H9 (cell line): ENCODE measurements at regions not wholly inside any gene's neighbourhood (a gene's known extent, or its start where the extent isn't known, plus 50 kb on each side); places are given as distances from the start of the nearest gene placed in this dataset.

Source experiments
- DNase-seq: peaks from one replicate; pipeline ENCODE4 v3.0.0-alpha.2; 2017
- H2AFZ ChIP-seq: one replicate; pipeline ENCODE4 v1.6.1; 2013; ENCODE audit warnings: mild to moderate bottlenecking, low read length, control low read depth, moderate library complexity
- H2AK5ac ChIP-seq: 2 replicates; pipeline ENCODE4 v1.6.1; 2013; ENCODE audit warnings: low read length, control low read depth, mixed read lengths; ENCODE audit not compliant: insufficient read length
- H2BK120ac ChIP-seq: one replicate; pipeline ENCODE4 v1.6.1; 2013; ENCODE audit warnings: low read depth, mild to moderate bottlenecking, low read length, control low read depth, inconsistent platforms; ENCODE audit not compliant: poor library complexity, severe bottlenecking
- H2BK12ac ChIP-seq: 2 replicates; pipeline ENCODE4 v1.6.1; 2013; ENCODE audit warnings: low read length, control low read depth, mixed read lengths, low read depth; ENCODE audit not compliant: insufficient read length
- H2BK15ac ChIP-seq: 2 replicates; pipeline ENCODE4 v1.6.1; 2013; ENCODE audit warnings: low read depth, low read length, control low read depth
- H2BK20ac ChIP-seq: one replicate; pipeline ENCODE4 v1.6.1; 2013; ENCODE audit warnings: low read depth, mild to moderate bottlenecking, low read length, control low read depth, inconsistent platforms; ENCODE audit not compliant: poor library complexity, severe bottlenecking
- H2BK5ac ChIP-seq: 2 replicates; pipeline ENCODE4 v1.6.1; 2013; ENCODE audit warnings: low read length, control low read depth, mixed read lengths; ENCODE audit not compliant: insufficient read length
- H3K14ac ChIP-seq: 2 replicates; pipeline ENCODE4 v1.6.1; 2013; ENCODE audit warnings: low read length, control low read depth; ENCODE audit not compliant: insufficient read depth
- H3K18ac ChIP-seq: 2 replicates; pipeline ENCODE4 v1.6.1; 2013; ENCODE audit warnings: low read depth, mild to moderate bottlenecking, mixed read lengths, low read length, control low read depth; ENCODE audit not compliant: insufficient read length
- H3K23ac ChIP-seq: 2 replicates; pipeline ENCODE4 v1.6.1; 2013; ENCODE audit warnings: low read length, control low read depth, mixed read lengths, low read depth; ENCODE audit not compliant: insufficient read length
- H3K23me2 ChIP-seq: 2 replicates; pipeline ENCODE4 v1.6.1; 2013; ENCODE audit warnings: low read depth, mild to moderate bottlenecking, mixed read lengths, low read length, control low read depth; ENCODE audit not compliant: insufficient read length, poor library complexity, severe bottlenecking
- H3K27ac ChIP-seq: 2 replicates; pipeline ENCODE4 v1.5.1; 2013; ENCODE audit warnings: low read length, control low read depth, mixed read lengths, low read depth; ENCODE audit not compliant: insufficient read length
- H3K27me3 ChIP-seq: 2 replicates; pipeline ENCODE4 v1.6.1; 2013; ENCODE audit warnings: low read length, control low read depth, inconsistent platforms; ENCODE audit not compliant: insufficient read depth
- H3K4ac ChIP-seq: 2 replicates; pipeline ENCODE4 v1.6.1; 2013; ENCODE audit warnings: low read depth, mild to moderate bottlenecking, control low read depth, inconsistent platforms, low read length, moderate library complexity
- H3K4me1 ChIP-seq: 2 replicates; pipeline ENCODE4 v1.6.1; 2013; ENCODE audit warnings: low read length, control low read depth, inconsistent platforms; ENCODE audit not compliant: insufficient read depth
- H3K4me2 ChIP-seq: 2 replicates; pipeline ENCODE4 v1.6.1; 2013; ENCODE audit warnings: low read length, control low read depth, mixed read lengths; ENCODE audit not compliant: insufficient read length, insufficient read depth
- H3K56ac ChIP-seq: 2 replicates; pipeline ENCODE4 v1.6.1; 2013; ENCODE audit warnings: low read depth, mild to moderate bottlenecking, mixed read lengths, low read length, control low read depth; ENCODE audit not compliant: insufficient read length
- H3K79me1 ChIP-seq: 2 replicates; pipeline ENCODE4 v1.6.1; 2013; ENCODE audit warnings: low read depth, mild to moderate bottlenecking, moderate library complexity, low read length, control low read depth, inconsistent platforms; ENCODE audit not compliant: insufficient read depth, poor library complexity, severe bottlenecking
- H3K79me2 ChIP-seq: 2 replicates; pipeline ENCODE4 v1.6.1; 2013; ENCODE audit warnings: low read length, control low read depth, inconsistent platforms; ENCODE audit not compliant: insufficient read depth
- H3K9ac ChIP-seq: 2 replicates; pipeline ENCODE4 v1.6.1; 2013; ENCODE audit warnings: low read length, control low read depth, mixed read lengths; ENCODE audit not compliant: insufficient read length; ENCODE audit errors: extremely low read depth
- H3K9me3 ChIP-seq: one replicate; pipeline ENCODE4 v1.6.1; 2013; ENCODE audit warnings: low read depth, low read length, inconsistent platforms; ENCODE audit not compliant: control insufficient read depth
- H3T11ph ChIP-seq: one replicate; pipeline ENCODE4 v1.6.1; 2013; ENCODE audit warnings: mild to moderate bottlenecking, low read length, control low read depth, inconsistent platforms
- H4K20me1 ChIP-seq: one replicate; pipeline ENCODE4 v1.6.1; 2013; ENCODE audit not compliant: control insufficient read depth, insufficient read length, insufficient read depth
- H4K5ac ChIP-seq: 2 replicates; pipeline ENCODE4 v1.6.1; 2013; ENCODE audit warnings: low read depth, mild to moderate bottlenecking, mixed read lengths, low read length, control low read depth; ENCODE audit not compliant: insufficient read length
- H4K8ac ChIP-seq: replicated peaks from 2 replicates; pipeline ENCODE4 v1.6.1; 2013; ENCODE audit warnings: low read length, control low read depth, mixed read lengths, low read depth; ENCODE audit not compliant: insufficient read length
- H4K91ac ChIP-seq: 2 replicates; pipeline ENCODE4 v1.6.1; 2013; ENCODE audit warnings: low read depth, mild to moderate bottlenecking, moderate library complexity, mixed read lengths, low read length, control low read depth; ENCODE audit not compliant: insufficient read length
- H3K27ac Mint-ChIP-seq, 3 experiments: 2 replicates in 2 of 3; 3 replicates in 1 of 3; pipeline ENCODE4 v1.8.0; 2020 to 2021; ENCODE audit warnings: mixed read lengths in 3 of 3, mild to moderate bottlenecking in 1 of 3, moderate library complexity in 1 of 3
- H3K27me3 Mint-ChIP-seq: 2 replicates; pipeline ENCODE4 v1.8.0; 2021; ENCODE audit warnings: low read depth, mild to moderate bottlenecking, moderate library complexity, mixed read lengths
- H3K36me3 Mint-ChIP-seq, 3 experiments: 2 replicates in 2 of 3; 3 replicates in 1 of 3; pipeline ENCODE4 v1.8.0; 2020 to 2021; ENCODE audit warnings: low read depth in 3 of 3, mixed read lengths in 3 of 3; ENCODE audit not compliant: insufficient read depth in 1 of 3
- H3K4me1 Mint-ChIP-seq, 2 experiments: 2 replicates each; pipeline ENCODE4 v1.8.0; 2020; ENCODE audit warnings: mixed read lengths in 2 of 2
- H3K4me3 Mint-ChIP-seq, 2 experiments: 2 replicates in 1 of 2; 3 replicates in 1 of 2; pipeline ENCODE4 v1.8.0; 2020 to 2021; ENCODE audit warnings: mild to moderate bottlenecking in 2 of 2, mixed read lengths in 2 of 2, moderate library complexity in 1 of 2
- H3K9me3 Mint-ChIP-seq, 2 experiments: 2 replicates in 1 of 2; 3 replicates in 1 of 2; pipeline ENCODE4 v1.8.0; 2020; ENCODE audit warnings: mild to moderate bottlenecking in 2 of 2, mixed read lengths in 2 of 2, moderate library complexity in 1 of 2
- WGBS: extraction: QIAGEN DNeasy Blood & Tissue Kit; methylation state at CpG from one replicate; pipeline ENCODE4 v1.1.7; 2013; ENCODE audit warnings: missing lambda C conversion rate, low lambda C conversion rate, mixed read lengths; ENCODE audit not compliant: insufficient read length; ENCODE audit errors: extremely low coverage; 5-methylcytosine and 5-hydroxymethylcytosine counted together
- TF ChIP-seq, protein P1 (sequence below): fragments of 200-600 bp; sonication (generic); conservative IDR thresholded peaks from 3 replicates; pipeline ENCODE4 v1.8.0; 2021; ENCODE audit warnings: antibody characterized with exemption, mild to moderate bottlenecking

DNA sequence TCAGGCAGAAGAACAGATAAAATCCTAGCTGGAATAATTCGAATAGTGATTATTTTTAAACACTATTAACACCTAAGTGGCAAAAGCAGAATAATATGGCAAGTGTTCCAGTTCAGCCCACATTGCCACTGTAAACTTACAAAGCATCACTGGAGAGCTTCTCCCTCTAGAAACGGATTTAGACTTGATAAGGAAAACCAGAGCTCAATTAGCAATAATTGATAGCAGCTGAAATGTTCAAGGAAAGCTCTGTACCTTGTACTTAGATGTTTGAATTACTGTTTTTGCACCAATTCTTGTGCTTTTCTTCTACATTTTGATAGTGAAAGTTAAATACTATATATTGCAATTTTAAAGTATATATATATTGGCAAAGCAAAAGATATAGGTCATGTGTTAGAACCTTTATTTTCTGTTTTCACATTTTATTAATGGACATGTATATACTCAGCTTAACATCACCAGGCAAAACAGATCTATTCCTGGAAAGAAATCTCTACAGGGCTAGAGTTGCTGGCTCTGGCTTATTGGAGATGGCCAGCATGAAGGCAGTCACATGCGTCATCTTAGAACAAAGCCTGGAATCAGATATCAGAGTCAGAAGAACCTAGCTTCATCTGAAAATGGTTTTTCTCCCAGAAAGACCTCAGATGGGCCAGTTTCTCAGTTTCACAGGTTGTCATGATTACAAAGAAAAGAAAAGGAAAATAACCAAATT, 149.1 kb upstream of the CTAGE1 start:
- H4K8ac ChIP-seq: no peak overlapping the region
- WGBS: no CpG with 5 or more reads among the region's 3 CpGs
- H2BK120ac ChIP-seq: no peak overlapping the region
- H3K18ac ChIP-seq: no peak overlapping the region
- no peaks in the 10 kb centered on the region; the same call in 1 of the 2 replicates for H3K27me3 ChIP-seq
- no peak overlapping the region for H3K56ac ChIP-seq
- no peak overlapping the region for H2AFZ ChIP-seq
- H3T11ph ChIP-seq: no peak overlapping the region
- no peak overlapping the region for H3K4ac ChIP-seq
- H4K5ac ChIP-seq: no peak overlapping the region
- no peaks in the 10 kb centered on the region for H3K23me2 ChIP-seq
- H3K27ac ChIP-seq: no peak overlapping the region
- no peak overlapping the region for H2BK12ac ChIP-seq
- no peak overlapping the region for H3K14ac ChIP-seq
- H3K9ac ChIP-seq: no peak overlapping the region
- no peak overlapping the region for H2BK15ac ChIP-seq
- H2AK5ac ChIP-seq: no peak overlapping the region
- no peak for DNase-seq
- no peaks in the 10 kb centered on the region for H3K4me1 ChIP-seq
- no peak overlapping the region for H3K4me3 Mint-ChIP-seq
- no peaks in the 10 kb centered on the region for H3K9me3 Mint-ChIP-seq
- TF ChIP-seq, protein P1, sequence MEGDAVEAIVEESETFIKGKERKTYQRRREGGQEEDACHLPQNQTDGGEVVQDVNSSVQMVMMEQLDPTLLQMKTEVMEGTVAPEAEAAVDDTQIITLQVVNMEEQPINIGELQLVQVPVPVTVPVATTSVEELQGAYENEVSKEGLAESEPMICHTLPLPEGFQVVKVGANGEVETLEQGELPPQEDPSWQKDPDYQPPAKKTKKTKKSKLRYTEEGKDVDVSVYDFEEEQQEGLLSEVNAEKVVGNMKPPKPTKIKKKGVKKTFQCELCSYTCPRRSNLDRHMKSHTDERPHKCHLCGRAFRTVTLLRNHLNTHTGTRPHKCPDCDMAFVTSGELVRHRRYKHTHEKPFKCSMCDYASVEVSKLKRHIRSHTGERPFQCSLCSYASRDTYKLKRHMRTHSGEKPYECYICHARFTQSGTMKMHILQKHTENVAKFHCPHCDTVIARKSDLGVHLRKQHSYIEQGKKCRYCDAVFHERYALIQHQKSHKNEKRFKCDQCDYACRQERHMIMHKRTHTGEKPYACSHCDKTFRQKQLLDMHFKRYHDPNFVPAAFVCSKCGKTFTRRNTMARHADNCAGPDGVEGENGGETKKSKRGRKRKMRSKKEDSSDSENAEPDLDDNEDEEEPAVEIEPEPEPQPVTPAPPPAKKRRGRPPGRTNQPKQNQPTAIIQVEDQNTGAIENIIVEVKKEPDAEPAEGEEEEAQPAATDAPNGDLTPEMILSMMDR: no peak
- no peaks in the 10 kb centered on the region for H4K20me1 ChIP-seq
- H3K27me3 Mint-ChIP-seq: peaks cover 59% of the 10 kb centered on the region
- H2BK5ac ChIP-seq: no peak overlapping the region
- no peak overlapping the region for H4K91ac ChIP-seq
- H3K9me3 ChIP-seq: no peaks in the 10 kb centered on the region
- H3K79me2 ChIP-seq: no peaks in the 10 kb centered on the region
- H3K4me2 ChIP-seq: no peak overlapping the region
- no peak overlapping the region for H3K27ac Mint-ChIP-seq
- H3K4me1 Mint-ChIP-seq: no peaks in the 10 kb centered on the region
- H3K23ac ChIP-seq: no peak overlapping the region
- H3K79me1 ChIP-seq: no peaks in the 10 kb centered on the region
- H3K36me3 Mint-ChIP-seq: no peaks in the 10 kb centered on the region
- no peak overlapping the region for H2BK20ac ChIP-seq
